ENCODE measurements at regions not wholly inside any gene's neighbourhood (a gene's known extent, or its start where the extent isn't known, plus 50 kb on each side); places are given as distances from the start of the nearest gene placed in this dataset.

DNA sequence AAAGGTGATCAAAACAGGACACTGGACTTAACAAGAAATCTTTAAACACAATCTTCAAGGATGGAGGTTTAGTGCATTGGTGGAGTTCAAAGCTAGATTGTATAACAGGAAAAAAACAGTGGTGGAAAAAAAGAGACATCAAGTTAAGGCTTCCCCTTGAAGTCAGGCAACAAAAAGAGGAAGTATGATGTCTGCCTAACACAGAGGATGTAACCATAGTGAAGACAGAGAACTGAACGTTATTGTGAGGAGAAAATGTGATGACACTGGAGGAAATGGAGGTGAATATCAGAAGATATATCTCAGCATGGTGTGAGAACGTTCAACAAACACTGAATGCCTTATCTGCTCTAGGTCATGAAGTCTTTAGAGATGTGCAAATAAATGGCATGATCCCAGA lies 192.4 kb upstream of the AR start:
- TF ChIP-seq, protein P1, sequence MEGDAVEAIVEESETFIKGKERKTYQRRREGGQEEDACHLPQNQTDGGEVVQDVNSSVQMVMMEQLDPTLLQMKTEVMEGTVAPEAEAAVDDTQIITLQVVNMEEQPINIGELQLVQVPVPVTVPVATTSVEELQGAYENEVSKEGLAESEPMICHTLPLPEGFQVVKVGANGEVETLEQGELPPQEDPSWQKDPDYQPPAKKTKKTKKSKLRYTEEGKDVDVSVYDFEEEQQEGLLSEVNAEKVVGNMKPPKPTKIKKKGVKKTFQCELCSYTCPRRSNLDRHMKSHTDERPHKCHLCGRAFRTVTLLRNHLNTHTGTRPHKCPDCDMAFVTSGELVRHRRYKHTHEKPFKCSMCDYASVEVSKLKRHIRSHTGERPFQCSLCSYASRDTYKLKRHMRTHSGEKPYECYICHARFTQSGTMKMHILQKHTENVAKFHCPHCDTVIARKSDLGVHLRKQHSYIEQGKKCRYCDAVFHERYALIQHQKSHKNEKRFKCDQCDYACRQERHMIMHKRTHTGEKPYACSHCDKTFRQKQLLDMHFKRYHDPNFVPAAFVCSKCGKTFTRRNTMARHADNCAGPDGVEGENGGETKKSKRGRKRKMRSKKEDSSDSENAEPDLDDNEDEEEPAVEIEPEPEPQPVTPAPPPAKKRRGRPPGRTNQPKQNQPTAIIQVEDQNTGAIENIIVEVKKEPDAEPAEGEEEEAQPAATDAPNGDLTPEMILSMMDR (conservative IDR thresholded peaks at IDR 0.05): no peak
- TF ChIP-seq ZFX (IDR thresholded peaks at IDR 0.05): no peak

All from C4-2B (cell line).